ENCODE measurements at regions not wholly inside any gene's neighbourhood (a gene's known extent, or its start where the extent isn't known, plus 50 kb on each side); places are given as distances from the start of the nearest gene placed in this dataset.
A peak's percentile ranks its signal among the peaks of the same experiment; 100 is the strongest.

GRCh38 chr3:124620600-124621063 lies 109.6 kb upstream of the UMPS start (continued):
- peak; percentile 70 for TF ChIP-seq REST (IDR thresholded peaks at IDR 0.05)
- peak; percentile 100 for TF ChIP-seq NR2F2 (IDR thresholded peaks at IDR 0.05)
- TF ChIP-seq EGR1 (IDR thresholded peaks at IDR 0.05; ENCODE audit: low read depth in 2 of 2), result peak in 1 of 2 donors; percentile 65
- peak; percentile 99 to 100 for TF ChIP-seq RXRA (IDR thresholded peaks at IDR 0.05)
- peak; percentile 83 for TF ChIP-seq YY1 (IDR thresholded peaks at IDR 0.05)
- TF ChIP-seq FOXA1 (IDR thresholded peaks at IDR 0.05), result peak; percentile 64
- TF ChIP-seq SP1 (IDR thresholded peaks at IDR 0.05), result peak; percentile 94
- TF ChIP-seq HNF4G (IDR thresholded peaks at IDR 0.05), result peak; percentile 85
- TF ChIP-seq RAD21 (IDR thresholded peaks at IDR 0.05), result peak; percentile 83 to 85
- TF ChIP-seq GABPA (IDR thresholded peaks at IDR 0.05 in 1 of 2, conservative IDR thresholded peaks at IDR 0.05 in 1 of 2), result peak in 1 of 2 donors; percentile 59
- TF ChIP-seq HNF4A (conservative IDR thresholded peaks at IDR 0.05), result peak; percentile 93 to 94
- peak; percentile 96 for TF ChIP-seq ATF3 (IDR thresholded peaks at IDR 0.05)
- peak; percentile 66 for TF ChIP-seq FOXA2 (IDR thresholded peaks at IDR 0.05)
- peak; percentile 98 for TF ChIP-seq MAX (IDR thresholded peaks at IDR 0.05)
- TF ChIP-seq JUND (IDR thresholded peaks at IDR 0.05), result peak; percentile 99
- TF ChIP-seq TAF1 (conservative IDR thresholded peaks at IDR 0.05), result peak; percentile 29

GRCh38 chr3:124621498-124621897 lies 108.8 kb upstream of the UMPS start:
- Histone ChIP-seq H3K27me3 (ENCODE audit: control insufficient read depth in 4 of 4, insufficient read depth in 4 of 4, low read length in 3 of 4) (no peaks in the 10 kb centered on the region), H3K36me3 (ENCODE audit: control insufficient read depth in 4 of 4, insufficient read depth in 3 of 4, low read depth in 1 of 4, low read length in 3 of 4) (no peaks in the 10 kb centered on the region), H3K4me3 (ENCODE audit: low read depth in 1 of 3, low read length in 3 of 3) (no peak overlapping the region), H3K9me3 (ENCODE audit: control insufficient read depth in 4 of 4, low read length in 3 of 4) (no peaks in the 10 kb centered on the region), H3K4me1 (ENCODE audit: control insufficient read depth in 4 of 4, insufficient read depth in 4 of 4, low read length in 3 of 4) (peaks cover 13 to 65% (median 42%) of the 10 kb centered on the region in 4 donors), H3K27ac (ENCODE audit: low read depth in 1 of 2, low read length in 2 of 2) (peak overlapping the region; percentile 83 to 89), H3K9ac (ENCODE audit: low read depth in 1 of 2, low read length in 2 of 2) (no peak overlapping the region)
- WGBS, result 48% methylated on average over 3 of the region's 3 CpGs
- DNase-seq (ENCODE audit: low spot score), result no peak
- no peak for TF ChIP-seq REST (IDR thresholded peaks at IDR 0.05)
- no peak for TF ChIP-seq EGR1 (IDR thresholded peaks at IDR 0.05; ENCODE audit: low read depth in 2 of 2)
- TF ChIP-seq FOXA2 (IDR thresholded peaks at IDR 0.05), result no peak
- no peak for TF ChIP-seq YY1 (IDR thresholded peaks at IDR 0.05)
- no peak for TF ChIP-seq HNF4A (conservative IDR thresholded peaks at IDR 0.05)
- no peak for TF ChIP-seq ZBTB33 (IDR thresholded peaks at IDR 0.05)
- TF ChIP-seq HNF4G (IDR thresholded peaks at IDR 0.05), result no peak
- TF ChIP-seq SP1 (IDR thresholded peaks at IDR 0.05), result no peak

Data from liver (tissue), 7 donors.